ENCODE measurements at regions not wholly inside any gene's neighbourhood (a gene's known extent, or its start where the extent isn't known, plus 50 kb on each side); places are given as distances from the start of the nearest gene placed in this dataset.

DNA sequence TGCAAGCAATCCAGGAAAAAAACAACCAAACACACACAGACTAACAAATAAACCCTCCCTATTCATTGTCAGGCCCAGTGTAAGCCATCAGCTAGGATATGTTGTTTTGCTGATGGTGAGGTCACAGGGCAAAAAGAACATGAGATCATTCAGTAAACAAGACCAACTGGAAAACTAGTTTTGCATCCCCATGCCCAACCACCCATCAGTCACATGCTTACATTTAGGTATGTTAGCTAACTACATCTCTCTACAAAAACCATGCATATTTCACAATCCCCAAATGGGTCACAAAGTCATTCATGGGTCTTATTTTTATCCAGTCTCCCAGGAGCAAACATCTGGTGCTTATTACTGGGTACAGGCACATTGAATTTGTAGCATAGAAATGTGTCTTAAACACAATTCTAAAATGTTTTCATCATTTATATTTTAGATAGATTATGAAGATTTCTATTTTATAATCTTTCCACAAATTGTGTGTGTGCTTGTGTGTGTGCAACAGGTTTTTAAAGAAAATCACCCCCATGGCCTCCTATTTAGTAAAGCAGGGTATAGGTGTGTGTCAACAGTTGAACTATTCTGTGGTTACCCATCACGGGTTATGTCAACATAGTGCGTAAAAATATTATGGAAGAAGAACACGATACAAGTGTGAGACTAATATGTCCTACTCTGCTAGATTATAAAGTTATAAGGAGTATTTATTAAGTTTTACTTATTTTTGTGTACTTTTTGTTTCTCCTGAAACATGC is 103.8 kb upstream of the AKR1E2 start:
- TF ChIP-seq ZNF24 (tag by site-specific recombination; IDR thresholded peaks at IDR 0.05) (no peak), ZNF626 (tag by site-specific recombination; IDR thresholded peaks at IDR 0.05) (no peak), ZNF670 (tag by site-specific recombination; IDR thresholded peaks at IDR 0.05; ENCODE audit: low read depth) (no peak), YY1 (tag by site-specific recombination; IDR thresholded peaks at IDR 0.05) (no peak), ZNF302 (tag by site-specific recombination; IDR thresholded peaks at IDR 0.05; ENCODE audit: low read depth) (no peak), ZNF654 (tag by site-specific recombination; IDR thresholded peaks at IDR 0.05; ENCODE audit: low read depth) (no peak), GLIS2 (tag by site-specific recombination; IDR thresholded peaks at IDR 0.05) (no peak), RBAK (tag by site-specific recombination; IDR thresholded peaks at IDR 0.05) (no peak), ZNF501 (tag by site-specific recombination; IDR thresholded peaks at IDR 0.05) (no peak), ZNF121 (tag by site-specific recombination; IDR thresholded peaks at IDR 0.05) (no peak), ZNF600 (tag by site-specific recombination; IDR thresholded peaks at IDR 0.05) (no peak)
- TF ChIP-seq, protein P1, sequence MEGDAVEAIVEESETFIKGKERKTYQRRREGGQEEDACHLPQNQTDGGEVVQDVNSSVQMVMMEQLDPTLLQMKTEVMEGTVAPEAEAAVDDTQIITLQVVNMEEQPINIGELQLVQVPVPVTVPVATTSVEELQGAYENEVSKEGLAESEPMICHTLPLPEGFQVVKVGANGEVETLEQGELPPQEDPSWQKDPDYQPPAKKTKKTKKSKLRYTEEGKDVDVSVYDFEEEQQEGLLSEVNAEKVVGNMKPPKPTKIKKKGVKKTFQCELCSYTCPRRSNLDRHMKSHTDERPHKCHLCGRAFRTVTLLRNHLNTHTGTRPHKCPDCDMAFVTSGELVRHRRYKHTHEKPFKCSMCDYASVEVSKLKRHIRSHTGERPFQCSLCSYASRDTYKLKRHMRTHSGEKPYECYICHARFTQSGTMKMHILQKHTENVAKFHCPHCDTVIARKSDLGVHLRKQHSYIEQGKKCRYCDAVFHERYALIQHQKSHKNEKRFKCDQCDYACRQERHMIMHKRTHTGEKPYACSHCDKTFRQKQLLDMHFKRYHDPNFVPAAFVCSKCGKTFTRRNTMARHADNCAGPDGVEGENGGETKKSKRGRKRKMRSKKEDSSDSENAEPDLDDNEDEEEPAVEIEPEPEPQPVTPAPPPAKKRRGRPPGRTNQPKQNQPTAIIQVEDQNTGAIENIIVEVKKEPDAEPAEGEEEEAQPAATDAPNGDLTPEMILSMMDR (tag by site-specific recombination; IDR thresholded peaks at IDR 0.05) = no peak
- TF ChIP-seq, protein P2, sequence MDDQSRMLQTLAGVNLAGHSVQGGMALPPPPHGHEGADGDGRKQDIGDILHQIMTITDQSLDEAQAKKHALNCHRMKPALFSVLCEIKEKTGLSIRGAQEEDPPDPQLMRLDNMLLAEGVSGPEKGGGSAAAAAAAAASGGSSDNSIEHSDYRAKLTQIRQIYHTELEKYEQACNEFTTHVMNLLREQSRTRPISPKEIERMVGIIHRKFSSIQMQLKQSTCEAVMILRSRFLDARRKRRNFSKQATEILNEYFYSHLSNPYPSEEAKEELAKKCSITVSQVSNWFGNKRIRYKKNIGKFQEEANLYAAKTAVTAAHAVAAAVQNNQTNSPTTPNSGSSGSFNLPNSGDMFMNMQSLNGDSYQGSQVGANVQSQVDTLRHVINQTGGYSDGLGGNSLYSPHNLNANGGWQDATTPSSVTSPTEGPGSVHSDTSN (CRISPR knock-in tag; IDR thresholded peaks at IDR 0.05) = no peak
- TF ChIP-seq, protein P3, sequence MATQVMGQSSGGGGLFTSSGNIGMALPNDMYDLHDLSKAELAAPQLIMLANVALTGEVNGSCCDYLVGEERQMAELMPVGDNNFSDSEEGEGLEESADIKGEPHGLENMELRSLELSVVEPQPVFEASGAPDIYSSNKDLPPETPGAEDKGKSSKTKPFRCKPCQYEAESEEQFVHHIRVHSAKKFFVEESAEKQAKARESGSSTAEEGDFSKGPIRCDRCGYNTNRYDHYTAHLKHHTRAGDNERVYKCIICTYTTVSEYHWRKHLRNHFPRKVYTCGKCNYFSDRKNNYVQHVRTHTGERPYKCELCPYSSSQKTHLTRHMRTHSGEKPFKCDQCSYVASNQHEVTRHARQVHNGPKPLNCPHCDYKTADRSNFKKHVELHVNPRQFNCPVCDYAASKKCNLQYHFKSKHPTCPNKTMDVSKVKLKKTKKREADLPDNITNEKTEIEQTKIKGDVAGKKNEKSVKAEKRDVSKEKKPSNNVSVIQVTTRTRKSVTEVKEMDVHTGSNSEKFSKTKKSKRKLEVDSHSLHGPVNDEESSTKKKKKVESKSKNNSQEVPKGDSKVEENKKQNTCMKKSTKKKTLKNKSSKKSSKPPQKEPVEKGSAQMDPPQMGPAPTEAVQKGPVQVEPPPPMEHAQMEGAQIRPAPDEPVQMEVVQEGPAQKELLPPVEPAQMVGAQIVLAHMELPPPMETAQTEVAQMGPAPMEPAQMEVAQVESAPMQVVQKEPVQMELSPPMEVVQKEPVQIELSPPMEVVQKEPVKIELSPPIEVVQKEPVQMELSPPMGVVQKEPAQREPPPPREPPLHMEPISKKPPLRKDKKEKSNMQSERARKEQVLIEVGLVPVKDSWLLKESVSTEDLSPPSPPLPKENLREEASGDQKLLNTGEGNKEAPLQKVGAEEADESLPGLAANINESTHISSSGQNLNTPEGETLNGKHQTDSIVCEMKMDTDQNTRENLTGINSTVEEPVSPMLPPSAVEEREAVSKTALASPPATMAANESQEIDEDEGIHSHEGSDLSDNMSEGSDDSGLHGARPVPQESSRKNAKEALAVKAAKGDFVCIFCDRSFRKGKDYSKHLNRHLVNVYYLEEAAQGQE (tag by site-specific recombination; IDR thresholded peaks at IDR 0.05) = no peak
